HepG2 (cell line): ENCODE measurements at regions not wholly inside any gene's neighbourhood (a gene's known extent, or its start where the extent isn't known, plus 50 kb on each side); places are given as distances from the start of the nearest gene placed in this dataset.

ENCODE experiments used
- ATAC-seq: fragments of 200-7000 bp; cut with Tn5 transposase; 3 replicates; pipeline ENCODE4 v1.9.1; 2020; ENCODE audit warnings: mild to moderate bottlenecking, moderate library complexity
- BruUV-seq: library from RNA; stranded (reverse); fragments of 400-500 nt; replicated peaks from 2 replicates; lab custom pipeline; 2021; lab: Mats Ljungman, UMichigan
- CTCF ChIA-PET: fragments of 300-600 bp; formaldehyde crosslinking; extraction: SDS; loops from one replicate; lab custom pipeline; 2021; ENCODE audit warnings: low total read pairs, inconsistent platforms, low intra/inter-chr PET ratio; lab: Yijun Ruan, JAX
- POLR2A ChIA-PET: fragments of 350-600 bp; sonication (Branson Sonifier 250); formaldehyde crosslinking; loops from one replicate; lab custom pipeline; 2020; ENCODE audit warnings: antibody characterized with exemption, inconsistent platforms; lab: Yijun Ruan, JAX
- DNase-seq: peaks from one replicate; pipeline ENCODE4 v3.0.0-alpha.2; 2015; ENCODE audit warnings: low spot score
- FAIRE-seq: peaks from 3 replicates; lab custom pipeline; 2011; peaks lifted over from hg19 to GRCh38; lab: Jason Lieb, UNC
- H2AFZ ChIP-seq: one replicate; pipeline ENCODE4 v1.6.1; 2011; ENCODE audit warnings: low read length, inconsistent platforms
- H3K27ac ChIP-seq: fragments of 300-600 bp; 3 replicates; pipeline ENCODE4 v1.8.0; 2011; ENCODE audit warnings: mixed run types, mild to moderate bottlenecking, mixed read lengths, low read length, inconsistent platforms; ENCODE audit not compliant: insufficient read depth; ENCODE audit errors: extremely low read length
- H3K27me3 ChIP-seq, 2 experiments: fragments of 200-600 bp in 1 of 2; 2 replicates in 1 of 2; 3 replicates in 1 of 2; pipeline versions ENCODE4 v1.6.0 to v1.8.0; 2011; ENCODE audit warnings: low read length in 2 of 2, mild to moderate bottlenecking in 2 of 2, moderate library complexity in 2 of 2, inconsistent platforms in 1 of 2; ENCODE audit not compliant: insufficient read depth in 2 of 2, control insufficient read depth in 1 of 2
- H3K36me3 ChIP-seq, 2 experiments: fragments of 200-600 bp in 1 of 2; replicated peaks in 1 of 2; 2 replicates in 1 of 2; 3 replicates in 1 of 2; pipeline versions ENCODE4 v1.5.1 to v1.8.0; 2011; ENCODE audit warnings: low read length in 2 of 2, inconsistent platforms in 1 of 2; ENCODE audit not compliant: insufficient read depth in 2 of 2, control insufficient read depth in 1 of 2
- H3K4me1 ChIP-seq: 2 replicates; pipeline ENCODE4 v1.5.1; 2012; ENCODE audit warnings: low read length, inconsistent platforms; ENCODE audit not compliant: insufficient read depth
- H3K4me2 ChIP-seq: 2 replicates; pipeline ENCODE4 v1.6.0; 2011; ENCODE audit warnings: low read depth, low read length, inconsistent platforms
- H3K4me3 ChIP-seq, 3 experiments: fragments of 200-600 bp in 1 of 3; sonication (generic), shearing (Covaris generic) in 1 of 3; replicated peaks in 1 of 3; 2 replicates each; pipeline ENCODE4 v1.5.1; 2011 to 2016; ENCODE audit warnings: low read length in 3 of 3, inconsistent platforms in 2 of 3, low read depth in 2 of 3, mild to moderate bottlenecking in 2 of 3, control low read depth in 1 of 3, mixed read lengths in 1 of 3; ENCODE audit not compliant: insufficient read depth in 1 of 3
- H3K79me2 ChIP-seq: one replicate; pipeline ENCODE4 v1.6.1; 2011; ENCODE audit warnings: low read length, inconsistent platforms; ENCODE audit not compliant: insufficient read depth
- H3K9ac ChIP-seq: 2 replicates; pipeline ENCODE4 v1.6.0; 2011; ENCODE audit warnings: mild to moderate bottlenecking, low read depth, low read length, inconsistent platforms; ENCODE audit not compliant: insufficient read depth
- H3K9me3 ChIP-seq: 2 replicates; pipeline ENCODE4 v1.5.1; 2012; ENCODE audit warnings: mild to moderate bottlenecking, low read length
- H4K20me1 ChIP-seq: 2 replicates; pipeline ENCODE4 v1.6.0; 2011; ENCODE audit warnings: inconsistent platforms, mild to moderate bottlenecking, low read length, moderate library complexity; ENCODE audit not compliant: insufficient read depth
- HNF1A ChIP-seq, 2 experiments: sonication (generic) in 1 of 2; formaldehyde crosslinking in 1 of 2; IDR thresholded peaks; 2 replicates each; pipeline versions ENCODE4 v1.4.0 to v1.6.1; 2016 to 2020; ENCODE audit warnings: borderline replicate concordance in 1 of 2, low read depth in 1 of 2, mild to moderate bottlenecking in 1 of 2, missing genetic modification reagents in 1 of 2
- IRF1 ChIP-seq: sonication (generic); formaldehyde crosslinking; IDR thresholded peaks from 2 replicates; pipeline ENCODE4 v1.4.0; 2020; ENCODE audit warnings: low read depth, mild to moderate bottlenecking, missing genetic modification reagents
- PAXIP1 ChIP-seq: sonication (generic); formaldehyde crosslinking; conservative IDR thresholded peaks from 2 replicates; pipeline ENCODE4 v1.4.0; 2020; ENCODE audit warnings: mild to moderate bottlenecking, missing genetic modification reagents, moderate library complexity
- PITX1 ChIP-seq: sonication (generic); formaldehyde crosslinking; IDR thresholded peaks from 2 replicates; pipeline ENCODE4 v1.5.1; 2020; ENCODE audit warnings: mild to moderate bottlenecking, missing genetic modification reagents
- REPIN1 ChIP-seq: sonication (generic); formaldehyde crosslinking; IDR thresholded peaks from 2 replicates; pipeline ENCODE4 v1.8.0; 2022; ENCODE audit warnings: missing genetic modification reagents, low read depth, mild to moderate bottlenecking, borderline replicate concordance
- SYNCRIP ChIP-seq: fragments of 200-400 bp; formaldehyde crosslinking; IDR thresholded peaks from 2 replicates; pipeline ENCODE4 v1.6.1; 2018; ENCODE audit warnings: mild to moderate bottlenecking, low read depth, low read length; ENCODE audit not compliant: insufficient read depth
- ZNF138 ChIP-seq: sonication (generic); formaldehyde crosslinking; IDR thresholded peaks from 2 replicates; pipeline ENCODE4 v1.5.0; 2020; ENCODE audit warnings: mild to moderate bottlenecking, low read depth, missing genetic modification reagents
- ZNF34 ChIP-seq: sonication (generic); formaldehyde crosslinking; IDR thresholded peaks from 2 replicates; pipeline ENCODE4 v1.4.0; 2020; ENCODE audit warnings: mild to moderate bottlenecking, missing genetic modification reagents, borderline replicate concordance
- ZNF503 ChIP-seq: sonication (generic); formaldehyde crosslinking; IDR thresholded peaks from 2 replicates; pipeline ENCODE4 v1.4.0; 2020; ENCODE audit warnings: missing genetic modification reagents
- ZNF614 ChIP-seq: IDR thresholded peaks from 2 replicates; pipeline ENCODE4 v1.6.1; 2018; ENCODE audit warnings: missing biosample characterization, missing genetic modification reagents, inconsistent platforms, borderline replicate concordance
- ZNF772 ChIP-seq: sonication (generic); formaldehyde crosslinking; IDR thresholded peaks from 2 replicates; pipeline ENCODE4 v1.5.0; 2020; ENCODE audit warnings: mild to moderate bottlenecking, missing genetic modification reagents
- ZZZ3 ChIP-seq: sonication (generic); formaldehyde crosslinking; IDR thresholded peaks from 2 replicates; pipeline ENCODE4 v1.4.0; 2020; ENCODE audit warnings: missing genetic modification reagents, mild to moderate bottlenecking, borderline replicate concordance
- WGBS: methylation state at CpG from one replicate; pipeline ENCODE4 v1.1.6; 2017; ENCODE audit warnings: low lambda C conversion rate; 5-methylcytosine and 5-hydroxymethylcytosine counted together
- in situ Hi-C: cut with HindIII; loops from 2 replicates; pipeline ENCODE4 v1.10.0; 2017; ENCODE audit warnings: low pct_unique_long_range_greater_than_20kb; ENCODE audit not compliant: extremely low pct_ligation_motif_present
- intact Hi-C: fragments of 100-400 bp; cut with micrococcal nuclease; formaldehyde crosslinking; loops from one replicate; pipeline ENCODE4 v1.10.0; 2022; ENCODE audit not compliant: unreplicated experiment

- Histone ChIP-seq H3K36me3 (no peaks in the 10 kb centered on the region), H3K4me3 (no peak overlapping the region), H3K79me2 (no peaks in the 10 kb centered on the region), H3K27ac (no peak overlapping the region), H3K9ac (no peak overlapping the region), H2AFZ (no peak overlapping the region), H3K4me1 (no peaks in the 10 kb centered on the region), H3K27me3 (peaks cover 0 to 22% of the 10 kb centered on the region in 2 experiments; a peak in 3 of 5 replicates), H4K20me1 (no peaks in the 10 kb centered on the region), H3K4me2 (no peak overlapping the region), H3K9me3 (no peaks in the 10 kb centered on the region)
- BruUV-seq = no TSS peak
- TF ChIP-seq ZNF614 (CRISPR knock-in tag) = no peak
- TF ChIP-seq IRF1 (CRISPR knock-in tag) = no peak
- no peak for TF ChIP-seq ZZZ3 (CRISPR knock-in tag)
- TF ChIP-seq ZNF503 = no peak
- no peak for TF ChIP-seq REPIN1 (CRISPR knock-in tag)
- no peak for TF ChIP-seq PAXIP1
- TF ChIP-seq ZNF34 (CRISPR knock-in tag) = no peak
- no peak for TF ChIP-seq HNF1A (IDR thresholded peaks at IDR 0.05; ENCODE audit: low read depth)
- TF ChIP-seq HNF1A (CRISPR knock-in tag; IDR thresholded peaks at IDR 0.05; ENCODE audit: borderline replicate concordance) = no peak
- TF ChIP-seq SYNCRIP = no peak
- no peak for TF ChIP-seq ZNF772 (CRISPR knock-in tag)
- TF ChIP-seq ZNF138 = no peak
- TF ChIP-seq PITX1 (CRISPR knock-in tag) = no peak
- no peak for FAIRE-seq
- no peak for ATAC-seq
- DNase-seq = no peak
- intact Hi-C loops (no loop called here), in situ Hi-C loops (no loop called here)
- 61% methylated on average over 17 of the region's 17 CpGs for WGBS
- POLR2A ChIA-PET = no interaction called here
- CTCF ChIA-PET = no interaction called here
Measured at GRCh38 chr2:239625156-239625845, 224.5 kb upstream of the HDAC4 start.
